Keratinocyte (primary cell): ENCODE measurements at regions not wholly inside any gene's neighbourhood (a gene's known extent, or its start where the extent isn't known, plus 50 kb on each side); places are given as distances from the start of the nearest gene placed in this dataset.

Experiments
- DNase-seq: peaks from one replicate; pipeline ENCODE4 v3.0.0-alpha.2; 2011; ENCODE audit warnings: low read depth, missing footprints, low spot score
- FAIRE-seq: peaks from 2 replicates; lab custom pipeline; 2011; peaks lifted over from hg19 to GRCh38; lab: Jason Lieb, UNC
- H2AFZ ChIP-seq: 2 replicates; pipeline ENCODE4 v1.6.0; 2012; ENCODE audit warnings: low read length, control low read depth, inconsistent platforms; ENCODE audit not compliant: control insufficient read depth
- H3K27ac ChIP-seq: 2 replicates; pipeline ENCODE4 v1.5.1; 2011; ENCODE audit warnings: low read length; ENCODE audit not compliant: control insufficient read depth, insufficient read depth
- H3K27me3 ChIP-seq: 3 replicates; pipeline ENCODE4 v1.6.0; 2011; ENCODE audit warnings: low read length; ENCODE audit not compliant: control insufficient read depth, insufficient read depth; ENCODE audit errors: extremely low read depth
- H3K36me3 ChIP-seq, 2 experiments: 2 replicates in 1 of 2; 3 replicates in 1 of 2; pipeline ENCODE4 v1.5.1; 2011; ENCODE audit warnings: low read length in 2 of 2, mild to moderate bottlenecking in 1 of 2; ENCODE audit not compliant: control insufficient read depth in 2 of 2, insufficient read depth in 2 of 2; ENCODE audit errors: extremely low read depth in 1 of 2
- H3K4me1 ChIP-seq: 3 replicates; pipeline ENCODE4 v1.5.1; 2011; ENCODE audit warnings: low read length; ENCODE audit not compliant: control insufficient read depth, insufficient read depth; ENCODE audit errors: extremely low read depth
- H3K4me2 ChIP-seq: 3 replicates; pipeline ENCODE4 v1.6.0; 2011; ENCODE audit warnings: low read depth, low read length; ENCODE audit not compliant: control insufficient read depth, insufficient read depth; ENCODE audit errors: extremely low read depth
- H3K4me3 ChIP-seq, 3 experiments: fragments of 200-600 bp in 1 of 3; sonication (generic) in 1 of 3; 2 replicates in 2 of 3; 3 replicates in 1 of 3; pipeline ENCODE4 v1.5.1; 2011 to 2016; ENCODE audit warnings: low read length in 3 of 3, mild to moderate bottlenecking in 3 of 3, control low read depth in 2 of 3, inconsistent platforms in 1 of 3, low read depth in 1 of 3, mixed read lengths in 1 of 3, mixed run types in 1 of 3, moderate library complexity in 1 of 3; ENCODE audit not compliant: control insufficient read depth in 2 of 3, insufficient read depth in 2 of 3; ENCODE audit errors: extremely low read depth in 1 of 3
- H3K79me2 ChIP-seq: 2 replicates; pipeline ENCODE4 v1.6.0; 2012; ENCODE audit warnings: low read length; ENCODE audit not compliant: control insufficient read depth, insufficient read depth
- H3K9ac ChIP-seq: 3 replicates; pipeline ENCODE4 v1.6.0; 2011; ENCODE audit warnings: low read length; ENCODE audit not compliant: control insufficient read depth, insufficient read depth; ENCODE audit errors: extremely low read depth
- H3K9me1 ChIP-seq: 3 replicates; pipeline ENCODE4 v1.6.0; 2011; ENCODE audit warnings: low read length; ENCODE audit not compliant: control insufficient read depth, insufficient read depth; ENCODE audit errors: extremely low read depth
- H3K9me3 ChIP-seq: 2 replicates; pipeline ENCODE4 v1.5.1; 2012; ENCODE audit warnings: low read depth, low read length; ENCODE audit not compliant: control insufficient read depth
- H4K20me1 ChIP-seq: 3 replicates; pipeline ENCODE4 v1.6.0; 2011; ENCODE audit warnings: low read length; ENCODE audit not compliant: control insufficient read depth, insufficient read depth; ENCODE audit errors: extremely low read depth
- CTCF ChIP-seq, 3 experiments: IDR thresholded peaks in 1 of 3; conservative IDR thresholded peaks in 1 of 3; optimal IDR thresholded peaks in 1 of 3; 2 replicates in 2 of 3; 3 replicates in 1 of 3; pipeline versions ENCODE3 to v1.5.1; 2011; ENCODE audit warnings: low read length in 3 of 3, mild to moderate bottlenecking in 3 of 3, moderate library complexity in 2 of 3, control low read depth in 1 of 3, inconsistent platforms in 1 of 3; ENCODE audit not compliant: insufficient read depth in 2 of 3; ENCODE audit errors: extremely low read depth in 1 of 3
- EZH2 ChIP-seq: IDR thresholded peaks from one replicate; pipeline ENCODE4 v1.6.1; 2012; ENCODE audit warnings: inconsistent platforms, mild to moderate bottlenecking, low read length, moderate library complexity
- dilution Hi-C: fragments of 300-500 bp; cut with MboI; formaldehyde crosslinking; loops from one replicate; pipeline ENCODE4 v1.7.0; 2020; ENCODE audit warnings: low sequenced_read_pairs; ENCODE audit not compliant: extremely low pct_ligation_motif_present

- TF ChIP-seq EZH2 (no peak), CTCF (optimal IDR thresholded peaks at IDR 0.05 in 1 of 3, IDR thresholded peaks at IDR 0.05 in 1 of 3, conservative IDR thresholded peaks at IDR 0.05 in 1 of 3; ENCODE audit: extremely low read depth in 1 of 3, insufficient read depth in 2 of 3, low read length in 3 of 3) (no peak)
- Histone ChIP-seq H3K9me3 (peaks cover 5% of the 10 kb centered on the region), H3K9me1 (no peaks in the 10 kb centered on the region), H3K9ac (no peak overlapping the region), H3K4me3 (no peak overlapping the region), H2AFZ (no peak overlapping the region), H3K4me1 (no peaks in the 10 kb centered on the region), H3K27me3 (no peaks in the 10 kb centered on the region), H3K79me2 (no peaks in the 10 kb centered on the region), H3K4me2 (no peak overlapping the region), H3K27ac (no peak overlapping the region), H4K20me1 (no peaks in the 10 kb centered on the region), H3K36me3 (no peaks in the 10 kb centered on the region)
- FAIRE-seq (no peak), DNase-seq (no peak)
- dilution Hi-C loops: no loop called here
These were observed 216.8 kb upstream of the CNTNAP5 start for GRCh38 chr2:123808243-123808642.

- FAIRE-seq: no peak
- no peak overlapping the region for H3K9ac ChIP-seq
- no peaks in the 10 kb centered on the region for H3K27me3 ChIP-seq
- H3K9me3 ChIP-seq: no peaks in the 10 kb centered on the region
- H2AFZ ChIP-seq: no peak overlapping the region
- no peak overlapping the region for H3K4me3 ChIP-seq
- no peaks in the 10 kb centered on the region for H3K36me3 ChIP-seq
- DNase-seq: no peak
- no peaks in the 10 kb centered on the region for H3K9me1 ChIP-seq
- no peak overlapping the region for H3K27ac ChIP-seq
- TF ChIP-seq CTCF (optimal IDR thresholded peaks at IDR 0.05 in 1 of 3, IDR thresholded peaks at IDR 0.05 in 1 of 3, conservative IDR thresholded peaks at IDR 0.05 in 1 of 3; ENCODE audit: extremely low read depth in 1 of 3, insufficient read depth in 2 of 3, low read length in 3 of 3): no peak
- TF ChIP-seq EZH2: no peak
- H3K79me2 ChIP-seq: no peaks in the 10 kb centered on the region
- dilution Hi-C loops: no loop called here
- no peaks in the 10 kb centered on the region for H4K20me1 ChIP-seq
- H3K4me1 ChIP-seq: no peaks in the 10 kb centered on the region
- H3K4me2 ChIP-seq: no peak overlapping the region
These were observed 213.2 kb upstream of the CNTNAP5 start for GRCh38 chr2:123811846-123812245.
